ENCODE measurements at regions not wholly inside any gene's neighbourhood (a gene's known extent, or its start where the extent isn't known, plus 50 kb on each side); places are given as distances from the start of the nearest gene placed in this dataset.

GRCh38 chr11:19391652-19392051 is 150.9 kb upstream of the E2F8 start:
- Histone ChIP-seq H3K27ac (ENCODE audit: low read length) (no peak overlapping the region), H3K9me3 (ENCODE audit: insufficient read depth, low read length, severe bottlenecking) (no peaks in the 10 kb centered on the region), H3K27me3 (ENCODE audit: insufficient read depth, low read length, poor library complexity) (peaks cover 12% of the 10 kb centered on the region), H4K20me1 (ENCODE audit: insufficient read depth, low read length) (no peaks in the 10 kb centered on the region; the same call in 1 of the 2 replicates), H3K4me1 (ENCODE audit: insufficient read depth, low read length) (no peaks in the 10 kb centered on the region), H3K4me3 (ENCODE audit: low read depth in 1 of 2, low read length in 2 of 2) (no peak overlapping the region), H3K36me3 (ENCODE audit: insufficient read depth, low read length) (no peaks in the 10 kb centered on the region), H3K79me2 (ENCODE audit: insufficient read depth, low read length) (no peaks in the 10 kb centered on the region), H3K9ac (ENCODE audit: low read depth, low read length) (no peak overlapping the region), H2AFZ (ENCODE audit: low read depth, low read length) (no peak overlapping the region), H3K4me2 (ENCODE audit: insufficient read depth, low read length) (no peak overlapping the region)
- TF ChIP-seq, protein P1, sequence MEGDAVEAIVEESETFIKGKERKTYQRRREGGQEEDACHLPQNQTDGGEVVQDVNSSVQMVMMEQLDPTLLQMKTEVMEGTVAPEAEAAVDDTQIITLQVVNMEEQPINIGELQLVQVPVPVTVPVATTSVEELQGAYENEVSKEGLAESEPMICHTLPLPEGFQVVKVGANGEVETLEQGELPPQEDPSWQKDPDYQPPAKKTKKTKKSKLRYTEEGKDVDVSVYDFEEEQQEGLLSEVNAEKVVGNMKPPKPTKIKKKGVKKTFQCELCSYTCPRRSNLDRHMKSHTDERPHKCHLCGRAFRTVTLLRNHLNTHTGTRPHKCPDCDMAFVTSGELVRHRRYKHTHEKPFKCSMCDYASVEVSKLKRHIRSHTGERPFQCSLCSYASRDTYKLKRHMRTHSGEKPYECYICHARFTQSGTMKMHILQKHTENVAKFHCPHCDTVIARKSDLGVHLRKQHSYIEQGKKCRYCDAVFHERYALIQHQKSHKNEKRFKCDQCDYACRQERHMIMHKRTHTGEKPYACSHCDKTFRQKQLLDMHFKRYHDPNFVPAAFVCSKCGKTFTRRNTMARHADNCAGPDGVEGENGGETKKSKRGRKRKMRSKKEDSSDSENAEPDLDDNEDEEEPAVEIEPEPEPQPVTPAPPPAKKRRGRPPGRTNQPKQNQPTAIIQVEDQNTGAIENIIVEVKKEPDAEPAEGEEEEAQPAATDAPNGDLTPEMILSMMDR (IDR thresholded peaks at IDR 0.05; ENCODE audit: borderline replicate concordance, extremely low read depth, low read length, poor library complexity, severe bottlenecking) = no peak
- TF ChIP-seq EZH2 (IDR thresholded peaks at IDR 0.05; ENCODE audit: borderline replicate concordance, low read depth, low read length, severe bottlenecking) = no peak
- ATAC-seq (ENCODE audit: insufficient read depth, low read depth) = no peak
- no peak for DNase-seq

- Histone ChIP-seq H3K9me3 (ENCODE audit: insufficient read depth, low read length, severe bottlenecking) (no peaks in the 10 kb centered on the region), H3K79me2 (ENCODE audit: insufficient read depth, low read length) (no peaks in the 10 kb centered on the region), H3K4me3 (ENCODE audit: low read depth in 1 of 2, low read length in 2 of 2) (no peak overlapping the region), H3K27ac (ENCODE audit: low read length) (no peak overlapping the region), H2AFZ (ENCODE audit: low read depth, low read length) (no peak overlapping the region), H3K27me3 (ENCODE audit: insufficient read depth, low read length, poor library complexity) (peaks cover 12% of the 10 kb centered on the region), H3K4me2 (ENCODE audit: insufficient read depth, low read length) (no peak overlapping the region), H3K4me1 (ENCODE audit: insufficient read depth, low read length) (no peaks in the 10 kb centered on the region), H3K9ac (ENCODE audit: low read depth, low read length) (no peak overlapping the region), H3K36me3 (ENCODE audit: insufficient read depth, low read length) (no peaks in the 10 kb centered on the region), H4K20me1 (ENCODE audit: insufficient read depth, low read length) (no peaks in the 10 kb centered on the region; the same call in 1 of the 2 replicates)
- ATAC-seq (ENCODE audit: insufficient read depth, low read depth) (no peak), DNase-seq (no peak)
- TF ChIP-seq EZH2 (IDR thresholded peaks at IDR 0.05; ENCODE audit: borderline replicate concordance, low read depth, low read length, severe bottlenecking) = no peak
- TF ChIP-seq, protein P1 (IDR thresholded peaks at IDR 0.05; ENCODE audit: borderline replicate concordance, extremely low read depth, low read length, poor library complexity, severe bottlenecking) = no peak
These were observed 150.3 kb upstream of the E2F8 start for GRCh38 chr11:19391026-19391425.

DNA sequence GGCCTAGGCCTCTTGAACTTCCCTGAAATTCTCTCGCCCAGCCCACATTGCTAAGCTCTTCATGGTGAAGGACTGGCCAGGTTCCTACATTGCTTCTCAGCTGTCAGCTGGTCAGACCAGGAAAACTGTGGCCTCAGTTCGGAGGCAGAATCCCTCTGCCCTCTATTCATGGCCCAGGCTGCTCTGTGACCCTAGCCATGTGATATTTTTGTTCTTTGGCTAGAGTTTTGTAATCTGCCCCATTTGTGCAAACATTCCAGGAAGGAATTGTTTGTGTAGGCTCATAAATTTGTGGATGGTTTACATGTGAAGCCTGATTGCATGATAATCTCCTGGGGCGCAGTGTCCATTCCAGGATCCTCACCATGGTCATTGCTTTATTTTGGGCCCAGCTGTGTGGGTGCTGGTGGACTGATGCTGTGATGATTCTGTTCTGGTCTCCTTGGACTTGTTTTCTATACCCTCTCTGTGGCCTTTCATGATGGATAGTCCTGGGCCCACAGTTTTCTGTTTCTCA is 149.1 kb upstream of the E2F8 start:
- TF ChIP-seq, protein P1 (IDR thresholded peaks at IDR 0.05; ENCODE audit: borderline replicate concordance, extremely low read depth, low read length, poor library complexity, severe bottlenecking) = no peak
- TF ChIP-seq EZH2 (IDR thresholded peaks at IDR 0.05; ENCODE audit: borderline replicate concordance, low read depth, low read length, severe bottlenecking) = no peak
- Histone ChIP-seq H3K27ac (ENCODE audit: low read length) (no peak overlapping the region), H3K4me2 (ENCODE audit: insufficient read depth, low read length) (no peak overlapping the region), H3K9ac (ENCODE audit: low read depth, low read length) (no peak overlapping the region), H3K27me3 (ENCODE audit: insufficient read depth, low read length, poor library complexity) (peaks cover 12% of the 10 kb centered on the region), H3K36me3 (ENCODE audit: insufficient read depth, low read length) (no peaks in the 10 kb centered on the region), H4K20me1 (ENCODE audit: insufficient read depth, low read length) (no peaks in the 10 kb centered on the region), H2AFZ (ENCODE audit: low read depth, low read length) (no peak overlapping the region), H3K9me3 (ENCODE audit: insufficient read depth, low read length, severe bottlenecking) (no peaks in the 10 kb centered on the region), H3K4me1 (ENCODE audit: insufficient read depth, low read length) (no peaks in the 10 kb centered on the region), H3K4me3 (ENCODE audit: low read depth in 1 of 2, low read length in 2 of 2) (no peak overlapping the region), H3K79me2 (ENCODE audit: insufficient read depth, low read length) (no peaks in the 10 kb centered on the region)
- no peak for DNase-seq
- no peak for ATAC-seq (ENCODE audit: insufficient read depth, low read depth)
